Caco-2 (cell line): ENCODE measurements at regions not wholly inside any gene's neighbourhood (a gene's known extent, or its start where the extent isn't known, plus 50 kb on each side); places are given as distances from the start of the nearest gene placed in this dataset.

ENCODE experiments used
- BruUV-seq: library from RNA; stranded (reverse); fragments of 400-500 nt; replicated peaks from 2 replicates; lab custom pipeline; 2021; lab: Mats Ljungman, UMichigan
- CTCF ChIA-PET: fragments of 300-600 bp; sonication (Branson Sonifier 250); formaldehyde crosslinking; loops from one replicate; lab custom pipeline; 2022; ENCODE audit warnings: antibody characterized with exemption; lab: Charles Lee
- POLR2A ChIA-PET: fragments of 300-600 bp; sonication (Branson Sonifier 250); formaldehyde crosslinking; loops from one replicate; lab custom pipeline; 2022; ENCODE audit warnings: antibody characterized with exemption; lab: Charles Lee
- DNase-seq, 2 experiments: peaks; one replicate each; pipeline versions ENCODE4 v3.0.0 to v3.0.0-alpha.2; 2020 to 2022
- H3K27me3 ChIP-seq: replicated peaks from 2 replicates; pipeline ENCODE4 v1.6.0; 2011; ENCODE audit warnings: low read length; ENCODE audit not compliant: control insufficient read depth, insufficient read depth
- H3K36me3 ChIP-seq: 2 replicates; pipeline ENCODE4 v1.5.1; 2011; ENCODE audit warnings: low read length; ENCODE audit not compliant: control insufficient read depth, insufficient read depth
- H3K4me1 ChIP-seq: fragments of 250-450 bp; sonication (Bioruptor Pico); 2 replicates; pipeline ENCODE4 v1.5.1; 2020; ENCODE audit warnings: mild to moderate bottlenecking
- H3K4me3 ChIP-seq: 2 replicates; pipeline ENCODE4 v1.5.1; 2011; ENCODE audit warnings: low read depth, mild to moderate bottlenecking, control low read depth, low read length
- H3K9me3 ChIP-seq: fragments of 250-450 bp; sonication (Bioruptor Pico); 2 replicates; pipeline ENCODE4 v1.5.1; 2020; ENCODE audit warnings: mild to moderate bottlenecking, moderate library complexity
- H3K27ac Mint-ChIP-seq: one replicate; pipeline ENCODE4 v1.8.0; 2022; ENCODE audit warnings: mixed read lengths; ENCODE audit not compliant: unreplicated experiment
- H3K27me3 Mint-ChIP-seq: one replicate; pipeline ENCODE4 v1.8.0; 2022; ENCODE audit warnings: mixed read lengths; ENCODE audit not compliant: insufficient read depth, unreplicated experiment
- H3K36me3 Mint-ChIP-seq: one replicate; pipeline ENCODE4 v1.8.0; 2022; ENCODE audit warnings: mild to moderate bottlenecking, mixed read lengths; ENCODE audit not compliant: insufficient read depth, unreplicated experiment
- H3K4me1 Mint-ChIP-seq: one replicate; pipeline ENCODE4 v1.8.0; 2022; ENCODE audit warnings: low read depth, mixed read lengths; ENCODE audit not compliant: unreplicated experiment
- H3K4me3 Mint-ChIP-seq: one replicate; pipeline ENCODE4 v1.8.0; 2022; ENCODE audit warnings: mild to moderate bottlenecking, moderate library complexity, mixed read lengths; ENCODE audit not compliant: unreplicated experiment
- H3K9me3 Mint-ChIP-seq: one replicate; pipeline ENCODE4 v1.8.0; 2022; ENCODE audit warnings: mixed read lengths; ENCODE audit not compliant: unreplicated experiment
- intact Hi-C: fragments of 100-400 bp; cut with micrococcal nuclease; formaldehyde crosslinking; loops from one replicate; pipeline ENCODE4 v1.10.0; 2022; ENCODE audit not compliant: unreplicated experiment
- TF ChIP-seq, protein P1 (sequence below), 2 experiments: fragments of 200-600 bp in 1 of 2; IDR thresholded peaks; 1 replicate in 1 of 2; 2 replicates in 1 of 2; pipeline versions ENCODE4 v1.5.1 to v1.8.0; 2011 to 2022; ENCODE audit warnings: antibody characterized with exemption in 1 of 2, control low read depth in 1 of 2, inconsistent platforms in 1 of 2, low read depth in 1 of 2, low read length in 1 of 2, mild to moderate bottlenecking in 1 of 2, moderate library complexity in 1 of 2; ENCODE audit not compliant: insufficient read depth in 1 of 2, severe bottlenecking in 1 of 2, unreplicated experiment in 1 of 2

DNA sequence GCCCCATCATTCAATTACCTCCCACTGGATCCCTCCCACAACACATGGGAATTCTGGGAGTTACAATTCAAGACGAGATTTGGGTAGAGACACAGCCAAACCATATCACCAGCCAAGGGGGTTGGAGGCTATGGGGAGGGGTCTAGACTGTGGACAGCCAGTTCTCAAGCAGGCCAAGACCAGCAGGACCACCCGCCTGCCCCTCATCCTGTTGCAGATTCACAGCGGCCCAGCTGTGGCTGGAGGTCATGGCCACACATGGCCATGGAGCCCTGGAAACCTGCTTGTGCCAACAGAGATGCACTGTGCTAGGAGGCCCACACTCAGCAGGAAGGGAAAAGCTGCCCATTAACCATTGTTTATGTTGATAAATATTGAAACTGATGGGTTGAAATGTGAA is 240.5 kb downstream of the TTLL2 start:
- CTCF ChIA-PET, result no interaction called here
- no peaks in the 10 kb centered on the region for H3K27me3 Mint-ChIP-seq
- Histone ChIP-seq H3K4me3 (no peak overlapping the region), H3K27me3 (no peaks in the 10 kb centered on the region), H3K36me3 (no peaks in the 10 kb centered on the region), H3K4me1 (peaks cover 5% of the 10 kb centered on the region; the same call in 1 of the 2 replicates), H3K9me3 (no peaks in the 10 kb centered on the region)
- peaks cover under 1% of the 10 kb centered on the region for H3K4me1 Mint-ChIP-seq
- intact Hi-C loops, result no loop called here
- BruUV-seq, result no TSS peak
- TF ChIP-seq, protein P1, sequence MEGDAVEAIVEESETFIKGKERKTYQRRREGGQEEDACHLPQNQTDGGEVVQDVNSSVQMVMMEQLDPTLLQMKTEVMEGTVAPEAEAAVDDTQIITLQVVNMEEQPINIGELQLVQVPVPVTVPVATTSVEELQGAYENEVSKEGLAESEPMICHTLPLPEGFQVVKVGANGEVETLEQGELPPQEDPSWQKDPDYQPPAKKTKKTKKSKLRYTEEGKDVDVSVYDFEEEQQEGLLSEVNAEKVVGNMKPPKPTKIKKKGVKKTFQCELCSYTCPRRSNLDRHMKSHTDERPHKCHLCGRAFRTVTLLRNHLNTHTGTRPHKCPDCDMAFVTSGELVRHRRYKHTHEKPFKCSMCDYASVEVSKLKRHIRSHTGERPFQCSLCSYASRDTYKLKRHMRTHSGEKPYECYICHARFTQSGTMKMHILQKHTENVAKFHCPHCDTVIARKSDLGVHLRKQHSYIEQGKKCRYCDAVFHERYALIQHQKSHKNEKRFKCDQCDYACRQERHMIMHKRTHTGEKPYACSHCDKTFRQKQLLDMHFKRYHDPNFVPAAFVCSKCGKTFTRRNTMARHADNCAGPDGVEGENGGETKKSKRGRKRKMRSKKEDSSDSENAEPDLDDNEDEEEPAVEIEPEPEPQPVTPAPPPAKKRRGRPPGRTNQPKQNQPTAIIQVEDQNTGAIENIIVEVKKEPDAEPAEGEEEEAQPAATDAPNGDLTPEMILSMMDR (IDR thresholded peaks at IDR 0.05; ENCODE audit: insufficient read depth in 1 of 2, low read depth in 1 of 2, low read length in 1 of 2, severe bottlenecking in 1 of 2, unreplicated experiment in 1 of 2), result no peak
- H3K27ac Mint-ChIP-seq, result no peak overlapping the region
- H3K9me3 Mint-ChIP-seq, result no peaks in the 10 kb centered on the region
- H3K4me3 Mint-ChIP-seq, result no peak overlapping the region
- POLR2A ChIA-PET, result no interaction called here
- no peaks in the 10 kb centered on the region for H3K36me3 Mint-ChIP-seq
- no peak for DNase-seq

DNA sequence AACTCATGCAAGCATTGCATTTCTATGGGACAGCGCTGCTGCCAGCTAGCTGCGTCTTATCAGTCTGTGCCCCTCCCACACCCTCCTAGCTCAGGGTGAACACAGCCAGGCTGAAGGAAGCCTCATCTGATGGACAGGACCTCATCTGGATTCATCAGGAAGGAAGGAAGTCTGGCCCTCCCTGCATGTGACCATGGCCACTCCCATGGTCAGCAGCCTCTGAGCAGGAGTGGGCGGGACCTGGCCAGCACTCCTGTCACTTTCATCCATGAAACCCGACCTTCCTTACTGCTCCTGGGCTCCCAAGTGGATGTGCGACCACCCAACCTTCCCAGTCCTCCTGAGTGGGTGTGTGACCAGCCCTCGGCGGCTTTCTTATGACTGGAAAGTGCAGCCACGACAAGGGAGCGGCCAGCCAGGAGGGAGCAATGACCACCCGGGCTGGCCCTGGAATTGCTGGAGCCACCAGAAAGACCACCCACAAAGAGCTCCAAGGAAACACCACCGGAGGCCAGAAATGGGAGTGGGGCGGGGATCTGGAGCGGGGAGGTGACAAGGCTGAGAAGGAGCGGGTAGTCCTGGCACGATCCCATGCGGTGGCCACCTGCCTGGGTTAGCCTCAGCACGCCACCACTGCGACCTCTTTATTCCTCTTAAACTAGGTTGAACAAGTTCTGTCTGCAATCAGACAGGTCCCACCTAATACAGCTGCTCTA is 241.2 kb downstream of the TTLL2 start:
- POLR2A ChIA-PET, result no interaction called here
- H3K27me3 Mint-ChIP-seq, result no peaks in the 10 kb centered on the region
- H3K4me3 ChIP-seq, result no peak overlapping the region
- H3K9me3 Mint-ChIP-seq, result no peaks in the 10 kb centered on the region
- H3K4me3 Mint-ChIP-seq, result no peak overlapping the region
- no TSS peak for BruUV-seq
- no peaks in the 10 kb centered on the region for H3K36me3 ChIP-seq
- no peaks in the 10 kb centered on the region for H3K36me3 Mint-ChIP-seq
- H3K27me3 ChIP-seq, result no peaks in the 10 kb centered on the region
- TF ChIP-seq, protein P1 (IDR thresholded peaks at IDR 0.05; ENCODE audit: insufficient read depth in 1 of 2, low read depth in 1 of 2, low read length in 1 of 2, severe bottlenecking in 1 of 2, unreplicated experiment in 1 of 2), result no peak
- H3K27ac Mint-ChIP-seq, result no peak overlapping the region
- CTCF ChIA-PET, result no interaction called here
- intact Hi-C loops, result no loop called here
- DNase-seq, result peak in 1 of 2 experiments; percentile 31
- H3K9me3 ChIP-seq, result no peaks in the 10 kb centered on the region
- H3K4me1 ChIP-seq, result peaks cover 5% of the 10 kb centered on the region; the same call in 1 of the 2 replicates
- no peaks in the 10 kb centered on the region for H3K4me1 Mint-ChIP-seq

DNA sequence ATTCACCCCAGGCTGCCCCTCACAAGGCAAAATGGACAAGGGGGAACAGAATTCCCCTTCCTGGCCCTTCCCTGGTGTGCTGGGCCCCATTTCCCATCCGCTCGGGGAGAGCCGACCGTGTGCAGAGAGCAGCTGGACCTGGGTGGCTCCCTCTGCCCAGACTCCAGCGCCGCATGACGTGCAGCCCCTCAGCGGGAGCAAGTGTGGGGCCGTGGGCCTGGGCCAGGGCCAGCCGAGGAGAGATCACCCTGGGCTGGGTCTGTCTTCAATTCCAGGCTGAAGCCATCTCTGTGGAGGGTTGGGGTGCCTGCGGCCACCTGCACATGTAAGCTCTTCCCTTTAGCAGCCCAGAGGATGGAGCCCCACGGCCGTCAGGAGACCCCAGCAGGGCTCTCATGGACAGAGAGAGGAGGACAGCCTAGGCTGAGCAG is 241.8 kb downstream of the TTLL2 start:
- H3K4me3 Mint-ChIP-seq, result no peak overlapping the region
- TF ChIP-seq, protein P1 (IDR thresholded peaks at IDR 0.05; ENCODE audit: insufficient read depth in 1 of 2, low read depth in 1 of 2, low read length in 1 of 2, severe bottlenecking in 1 of 2, unreplicated experiment in 1 of 2), result no peak
- DNase-seq, result no peak
- no peaks in the 10 kb centered on the region for H3K36me3 ChIP-seq
- H3K4me1 Mint-ChIP-seq, result no peaks in the 10 kb centered on the region
- POLR2A ChIA-PET, result no interaction called here
- no peaks in the 10 kb centered on the region for H3K36me3 Mint-ChIP-seq
- H3K9me3 Mint-ChIP-seq, result no peaks in the 10 kb centered on the region
- H3K9me3 ChIP-seq, result no peaks in the 10 kb centered on the region
- H3K27ac Mint-ChIP-seq, result no peak overlapping the region
- H3K27me3 Mint-ChIP-seq, result no peaks in the 10 kb centered on the region
- no TSS peak for BruUV-seq
- intact Hi-C loops, result no loop called here
- no peaks in the 10 kb centered on the region for H3K27me3 ChIP-seq
- CTCF ChIA-PET, result no interaction called here
- peaks cover 5% of the 10 kb centered on the region; the same call in 1 of the 2 replicates for H3K4me1 ChIP-seq
- no peak overlapping the region for H3K4me3 ChIP-seq
